Gastrocnemius medialis (tissue), 4 donors: ENCODE measurements at regions not wholly inside any gene's neighbourhood (a gene's known extent, or its start where the extent isn't known, plus 50 kb on each side); places are given as distances from the start of the nearest gene placed in this dataset.

ENCODE experiments used
- CTCF ChIP-seq, 5 experiments: fragments of 450-650 bp in 3 of 5; fragments of 200-600 bp in 2 of 5; sonication (generic) in 2 of 5; IDR thresholded peaks in 4 of 5; conservative IDR thresholded peaks in 1 of 5; 1 replicate in 4 of 5; 2 replicates in 1 of 5; pipeline ENCODE4 v1.5.1; 2016 to 2019; ENCODE audit warnings: antibody characterized with exemption in 5 of 5, mild to moderate bottlenecking in 3 of 5, moderate library complexity in 3 of 5
- POLR2A ChIP-seq, 2 donors: fragments of 450-650 bp; IDR thresholded peaks; one replicate each; pipeline ENCODE4 v1.6.1; 2017; ENCODE audit warnings: antibody characterized with exemption in 2 of 2, mild to moderate bottlenecking in 2 of 2, moderate library complexity in 2 of 2

- TF ChIP-seq CTCF (IDR thresholded peaks at IDR 0.05 in 4 of 5, conservative IDR thresholded peaks at IDR 0.05 in 1 of 5) (no peak), POLR2A (IDR thresholded peaks at IDR 0.05) (no peak)
Observed at GRCh38 chr5:163260961-163261360, 176.4 kb upstream of the CCNG1 start.
